H9 (cell line): ENCODE measurements at regions not wholly inside any gene's neighbourhood (a gene's known extent, or its start where the extent isn't known, plus 50 kb on each side); places are given as distances from the start of the nearest gene placed in this dataset.
A peak's percentile ranks its signal among the peaks of the same experiment; 100 is the strongest.

Experiments used
- DNase-seq: peaks from one replicate; pipeline ENCODE4 v3.0.0-alpha.2; 2017
- H2AFZ ChIP-seq: one replicate; pipeline ENCODE4 v1.6.1; 2013; ENCODE audit warnings: mild to moderate bottlenecking, low read length, control low read depth, moderate library complexity
- H2AK5ac ChIP-seq: 2 replicates; pipeline ENCODE4 v1.6.1; 2013; ENCODE audit warnings: low read length, control low read depth, mixed read lengths; ENCODE audit not compliant: insufficient read length
- H2BK120ac ChIP-seq: one replicate; pipeline ENCODE4 v1.6.1; 2013; ENCODE audit warnings: low read depth, mild to moderate bottlenecking, low read length, control low read depth, inconsistent platforms; ENCODE audit not compliant: poor library complexity, severe bottlenecking
- H2BK12ac ChIP-seq: 2 replicates; pipeline ENCODE4 v1.6.1; 2013; ENCODE audit warnings: low read length, control low read depth, mixed read lengths, low read depth; ENCODE audit not compliant: insufficient read length
- H2BK15ac ChIP-seq: 2 replicates; pipeline ENCODE4 v1.6.1; 2013; ENCODE audit warnings: low read depth, low read length, control low read depth
- H2BK20ac ChIP-seq: one replicate; pipeline ENCODE4 v1.6.1; 2013; ENCODE audit warnings: low read depth, mild to moderate bottlenecking, low read length, control low read depth, inconsistent platforms; ENCODE audit not compliant: poor library complexity, severe bottlenecking
- H2BK5ac ChIP-seq: 2 replicates; pipeline ENCODE4 v1.6.1; 2013; ENCODE audit warnings: low read length, control low read depth, mixed read lengths; ENCODE audit not compliant: insufficient read length
- H3K14ac ChIP-seq: 2 replicates; pipeline ENCODE4 v1.6.1; 2013; ENCODE audit warnings: low read length, control low read depth; ENCODE audit not compliant: insufficient read depth
- H3K18ac ChIP-seq: 2 replicates; pipeline ENCODE4 v1.6.1; 2013; ENCODE audit warnings: low read depth, mild to moderate bottlenecking, mixed read lengths, low read length, control low read depth; ENCODE audit not compliant: insufficient read length
- H3K23ac ChIP-seq: 2 replicates; pipeline ENCODE4 v1.6.1; 2013; ENCODE audit warnings: low read length, control low read depth, mixed read lengths, low read depth; ENCODE audit not compliant: insufficient read length
- H3K23me2 ChIP-seq: 2 replicates; pipeline ENCODE4 v1.6.1; 2013; ENCODE audit warnings: low read depth, mild to moderate bottlenecking, mixed read lengths, low read length, control low read depth; ENCODE audit not compliant: insufficient read length, poor library complexity, severe bottlenecking
- H3K27ac ChIP-seq: 2 replicates; pipeline ENCODE4 v1.5.1; 2013; ENCODE audit warnings: low read length, control low read depth, mixed read lengths, low read depth; ENCODE audit not compliant: insufficient read length
- H3K27me3 ChIP-seq: 2 replicates; pipeline ENCODE4 v1.6.1; 2013; ENCODE audit warnings: low read length, control low read depth, inconsistent platforms; ENCODE audit not compliant: insufficient read depth
- H3K4ac ChIP-seq: 2 replicates; pipeline ENCODE4 v1.6.1; 2013; ENCODE audit warnings: low read depth, mild to moderate bottlenecking, control low read depth, inconsistent platforms, low read length, moderate library complexity
- H3K4me1 ChIP-seq: 2 replicates; pipeline ENCODE4 v1.6.1; 2013; ENCODE audit warnings: low read length, control low read depth, inconsistent platforms; ENCODE audit not compliant: insufficient read depth
- H3K4me2 ChIP-seq: 2 replicates; pipeline ENCODE4 v1.6.1; 2013; ENCODE audit warnings: low read length, control low read depth, mixed read lengths; ENCODE audit not compliant: insufficient read length, insufficient read depth
- H3K56ac ChIP-seq: 2 replicates; pipeline ENCODE4 v1.6.1; 2013; ENCODE audit warnings: low read depth, mild to moderate bottlenecking, mixed read lengths, low read length, control low read depth; ENCODE audit not compliant: insufficient read length
- H3K79me1 ChIP-seq: 2 replicates; pipeline ENCODE4 v1.6.1; 2013; ENCODE audit warnings: low read depth, mild to moderate bottlenecking, moderate library complexity, low read length, control low read depth, inconsistent platforms; ENCODE audit not compliant: insufficient read depth, poor library complexity, severe bottlenecking
- H3K79me2 ChIP-seq: 2 replicates; pipeline ENCODE4 v1.6.1; 2013; ENCODE audit warnings: low read length, control low read depth, inconsistent platforms; ENCODE audit not compliant: insufficient read depth
- H3K9ac ChIP-seq: 2 replicates; pipeline ENCODE4 v1.6.1; 2013; ENCODE audit warnings: low read length, control low read depth, mixed read lengths; ENCODE audit not compliant: insufficient read length; ENCODE audit errors: extremely low read depth
- H3K9me3 ChIP-seq: one replicate; pipeline ENCODE4 v1.6.1; 2013; ENCODE audit warnings: low read depth, low read length, inconsistent platforms; ENCODE audit not compliant: control insufficient read depth
- H3T11ph ChIP-seq: one replicate; pipeline ENCODE4 v1.6.1; 2013; ENCODE audit warnings: mild to moderate bottlenecking, low read length, control low read depth, inconsistent platforms
- H4K20me1 ChIP-seq: one replicate; pipeline ENCODE4 v1.6.1; 2013; ENCODE audit not compliant: control insufficient read depth, insufficient read length, insufficient read depth
- H4K5ac ChIP-seq: 2 replicates; pipeline ENCODE4 v1.6.1; 2013; ENCODE audit warnings: low read depth, mild to moderate bottlenecking, mixed read lengths, low read length, control low read depth; ENCODE audit not compliant: insufficient read length
- H4K8ac ChIP-seq: replicated peaks from 2 replicates; pipeline ENCODE4 v1.6.1; 2013; ENCODE audit warnings: low read length, control low read depth, mixed read lengths, low read depth; ENCODE audit not compliant: insufficient read length
- H4K91ac ChIP-seq: 2 replicates; pipeline ENCODE4 v1.6.1; 2013; ENCODE audit warnings: low read depth, mild to moderate bottlenecking, moderate library complexity, mixed read lengths, low read length, control low read depth; ENCODE audit not compliant: insufficient read length
- H3K27ac Mint-ChIP-seq, 3 experiments: 2 replicates in 2 of 3; 3 replicates in 1 of 3; pipeline ENCODE4 v1.8.0; 2020 to 2021; ENCODE audit warnings: mixed read lengths in 3 of 3, mild to moderate bottlenecking in 1 of 3, moderate library complexity in 1 of 3
- H3K27me3 Mint-ChIP-seq: 2 replicates; pipeline ENCODE4 v1.8.0; 2021; ENCODE audit warnings: low read depth, mild to moderate bottlenecking, moderate library complexity, mixed read lengths
- H3K36me3 Mint-ChIP-seq, 3 experiments: 2 replicates in 2 of 3; 3 replicates in 1 of 3; pipeline ENCODE4 v1.8.0; 2020 to 2021; ENCODE audit warnings: low read depth in 3 of 3, mixed read lengths in 3 of 3; ENCODE audit not compliant: insufficient read depth in 1 of 3
- H3K4me1 Mint-ChIP-seq, 2 experiments: 2 replicates each; pipeline ENCODE4 v1.8.0; 2020; ENCODE audit warnings: mixed read lengths in 2 of 2
- H3K4me3 Mint-ChIP-seq, 2 experiments: 2 replicates in 1 of 2; 3 replicates in 1 of 2; pipeline ENCODE4 v1.8.0; 2020 to 2021; ENCODE audit warnings: mild to moderate bottlenecking in 2 of 2, mixed read lengths in 2 of 2, moderate library complexity in 1 of 2
- H3K9me3 Mint-ChIP-seq, 2 experiments: 2 replicates in 1 of 2; 3 replicates in 1 of 2; pipeline ENCODE4 v1.8.0; 2020; ENCODE audit warnings: mild to moderate bottlenecking in 2 of 2, mixed read lengths in 2 of 2, moderate library complexity in 1 of 2
- CTCF ChIP-seq: fragments of 200-600 bp; sonication (generic); conservative IDR thresholded peaks from 3 replicates; pipeline ENCODE4 v1.8.0; 2021; ENCODE audit warnings: antibody characterized with exemption, mild to moderate bottlenecking
- WGBS: extraction: QIAGEN DNeasy Blood & Tissue Kit; methylation state at CpG from one replicate; pipeline ENCODE4 v1.1.7; 2013; ENCODE audit warnings: missing lambda C conversion rate, low lambda C conversion rate, mixed read lengths; ENCODE audit not compliant: insufficient read length; ENCODE audit errors: extremely low coverage; 5-methylcytosine and 5-hydroxymethylcytosine counted together

GRCh38 chr11:71188073-71188472, 64.3 kb downstream of the SHANK2 start:
- Histone ChIP-seq H2AK5ac (no peak overlapping the region), H4K91ac (no peak overlapping the region), H3K23ac (no peak overlapping the region), H4K20me1 (no peaks in the 10 kb centered on the region), H3K4me2 (no peak overlapping the region), H3K56ac (no peak overlapping the region), H3K79me2 (no peaks in the 10 kb centered on the region), H3K9ac (no peak overlapping the region), H2BK120ac (no peak overlapping the region), H3K9me3 (no peaks in the 10 kb centered on the region), H3K4ac (no peak overlapping the region), H4K8ac (no peak overlapping the region), H2BK12ac (no peak overlapping the region), H3K27ac (no peak overlapping the region), H3K18ac (no peak overlapping the region), H3K27me3 (no peaks in the 10 kb centered on the region), H3K23me2 (no peaks in the 10 kb centered on the region), H2AFZ (no peak overlapping the region), H3K79me1 (no peaks in the 10 kb centered on the region), H3K14ac (no peak overlapping the region), H2BK15ac (no peak overlapping the region), H2BK5ac (no peak overlapping the region), H3K4me1 (no peaks in the 10 kb centered on the region), H3T11ph (no peak overlapping the region), H4K5ac (no peak overlapping the region), H2BK20ac (no peak overlapping the region)
- Mint-ChIP-seq H3K4me3 (no peak overlapping the region), H3K27me3 (no peaks in the 10 kb centered on the region; the same call in 1 of the 2 replicates), H3K9me3 (no peaks in the 10 kb centered on the region; a peak in 1 of 5 replicates), H3K36me3 (peaks cover 20 to 21% (median 20%) of the 10 kb centered on the region in 3 experiments; a peak in 6 of 7 replicates), H3K27ac (peak overlapping the region in 1 of 3 experiments; percentile 77; a peak in 3 of 7 replicates), H3K4me1 (peaks cover 6 to 7% of the 10 kb centered on the region in 2 experiments; a peak in 3 of 4 replicates)
- TF ChIP-seq CTCF = no peak
- no CpG with 5 or more reads among the region's 8 CpGs for WGBS
- DNase-seq = no peak
